Ectodermal cell (in vitro differentiated cells): ENCODE measurements at regions not wholly inside any gene's neighbourhood (a gene's known extent, or its start where the extent isn't known, plus 50 kb on each side); places are given as distances from the start of the nearest gene placed in this dataset.
"Not testable (repeated sequence)": the region's sequence is repeated elsewhere in the genome, so short reads cannot be mapped to it uniquely, and the experiment has no call there.

Experiments
- H3K27ac ChIP-seq: 2 replicates; pipeline ENCODE4 v1.7.0; 2013; ENCODE audit warnings: mild to moderate bottlenecking, low read depth, low read length; ENCODE audit not compliant: insufficient read depth, poor library complexity, severe bottlenecking
- H3K27me3 ChIP-seq: 2 replicates; pipeline ENCODE4 v1.7.0; 2013; ENCODE audit warnings: mild to moderate bottlenecking, low read length; ENCODE audit not compliant: insufficient read depth, control insufficient read depth, poor library complexity, severe bottlenecking
- H3K36me3 ChIP-seq: one replicate; pipeline ENCODE4 v1.7.0; 2013; ENCODE audit warnings: low read length; ENCODE audit not compliant: control insufficient read depth, insufficient read depth
- H3K4me1 ChIP-seq: one replicate; pipeline ENCODE4 v1.7.0; 2013; ENCODE audit warnings: low read length; ENCODE audit not compliant: control insufficient read depth, insufficient read depth
- H3K4me3 ChIP-seq: 2 replicates; pipeline ENCODE4 v1.7.0; 2013; ENCODE audit warnings: low read depth, low read length, control low read depth; ENCODE audit not compliant: insufficient read depth
- H3K9me3 ChIP-seq: 2 replicates; pipeline ENCODE4 v1.7.0; 2013; ENCODE audit warnings: mild to moderate bottlenecking, low read length, moderate library complexity; ENCODE audit not compliant: control insufficient read depth
- WGBS, 2 experiments: methylation state at CpG; one replicate each; pipeline ENCODE4 v1.1.7; 2013; ENCODE audit warnings: missing lambda C conversion rate in 2 of 2; 5-methylcytosine and 5-hydroxymethylcytosine counted together

DNA sequence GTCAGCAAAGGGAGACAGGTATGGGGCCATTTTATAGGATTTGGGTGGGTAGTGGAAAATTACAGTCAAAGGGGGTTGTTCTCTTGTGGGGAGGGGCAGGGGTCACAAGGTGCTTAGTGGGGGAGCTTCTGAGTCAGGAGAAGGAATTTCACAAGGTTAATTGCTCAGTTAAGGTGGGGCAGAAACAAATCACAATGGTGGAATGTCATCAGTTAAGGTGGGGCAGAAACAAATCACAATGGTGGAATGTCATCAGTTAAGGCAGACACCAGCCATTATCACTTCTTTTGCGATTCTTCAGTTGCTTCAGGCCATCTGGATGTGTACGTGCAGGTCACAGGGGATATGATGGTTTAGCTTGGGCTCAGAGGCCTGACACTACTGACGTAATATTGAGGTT is 1077.6 kb downstream of the DNAJB9 start:
- not testable (repeated sequence) for H3K36me3 ChIP-seq, H3K4me1 ChIP-seq, H3K4me3 ChIP-seq, H3K27ac ChIP-seq, H3K9me3 ChIP-seq, H3K27me3 ChIP-seq
- WGBS, 2 experiments, result 91 to 100% methylated on average over 2 to 3 of the region's 3 CpGs

DNA sequence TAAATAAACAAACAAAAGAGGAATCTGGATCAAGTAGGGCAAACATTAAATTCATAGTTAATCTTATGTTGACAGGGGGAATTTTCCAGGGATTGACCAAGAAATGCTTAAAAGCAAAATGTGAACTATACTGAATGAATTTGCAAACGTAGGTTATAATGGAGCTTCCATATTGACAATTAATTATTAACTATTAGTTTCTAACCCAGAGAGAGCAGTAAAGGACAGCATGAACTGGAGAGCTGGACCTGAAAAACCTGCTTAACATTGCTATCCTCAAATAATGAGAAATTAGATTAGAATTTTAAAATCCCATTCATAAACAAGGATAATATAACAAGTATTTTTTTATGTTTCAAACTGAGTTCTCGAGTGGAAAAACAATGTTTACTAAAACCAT is 1089.6 kb downstream of the DNAJB9 start:
- H3K9me3 ChIP-seq, result no peaks in the 10 kb centered on the region
- no peak overlapping the region for H3K27ac ChIP-seq
- no peaks in the 10 kb centered on the region for H3K27me3 ChIP-seq
- no peaks in the 10 kb centered on the region for H3K4me1 ChIP-seq
- WGBS, 2 experiments, result no CpG with 5 or more reads among the region's 2 CpGs
- no peaks in the 10 kb centered on the region for H3K36me3 ChIP-seq
- no peak overlapping the region for H3K4me3 ChIP-seq

DNA sequence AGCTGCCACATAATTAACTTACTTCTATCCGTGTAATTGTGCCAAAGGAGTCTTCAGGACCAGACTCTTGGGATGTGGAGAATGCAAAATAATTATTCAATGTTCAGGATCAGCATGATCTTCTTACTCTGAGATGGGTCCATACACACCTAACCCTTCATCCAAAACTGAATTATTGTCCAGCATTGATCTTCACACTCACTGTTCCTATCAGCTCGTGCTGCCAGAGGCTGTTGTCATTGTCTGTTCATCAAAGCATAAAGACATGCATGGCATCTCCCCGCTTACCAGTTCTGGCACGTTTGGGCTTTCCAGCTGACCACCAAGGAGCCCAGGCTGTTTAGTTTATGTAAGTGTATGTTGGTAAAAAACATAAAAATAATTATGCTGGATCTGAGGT is 1090.7 kb downstream of the DNAJB9 start:
- H3K9me3 ChIP-seq, result no peaks in the 10 kb centered on the region
- H3K4me1 ChIP-seq, result no peaks in the 10 kb centered on the region
- no peak overlapping the region for H3K4me3 ChIP-seq
- no peaks in the 10 kb centered on the region for H3K36me3 ChIP-seq
- 89 to 93% methylated on average over 3 to 4 of the region's 4 CpGs for WGBS, 2 experiments
- no peak overlapping the region for H3K27ac ChIP-seq
- H3K27me3 ChIP-seq, result no peaks in the 10 kb centered on the region

DNA sequence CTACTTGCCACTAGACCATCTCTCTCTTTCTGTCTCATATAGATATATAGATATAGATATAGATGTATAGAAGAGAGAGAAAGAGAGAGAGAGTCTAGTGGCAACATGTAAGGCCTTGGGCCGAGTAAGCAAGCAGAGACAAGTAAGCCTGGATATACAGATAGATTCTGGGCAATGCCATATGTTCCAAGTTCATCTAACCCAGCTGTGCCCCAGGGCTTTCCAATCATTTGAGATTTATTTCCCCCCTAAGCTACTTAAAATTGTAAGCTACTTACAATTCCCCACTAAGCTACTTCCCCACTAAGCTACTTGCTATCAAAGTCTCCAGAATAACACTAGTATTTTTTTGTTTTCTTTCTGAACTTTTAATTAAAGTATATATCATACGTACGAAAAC is 1094.1 kb downstream of the DNAJB9 start:
- H3K27ac ChIP-seq, result no peak overlapping the region
- H3K4me1 ChIP-seq, result no peaks in the 10 kb centered on the region
- no peaks in the 10 kb centered on the region for H3K27me3 ChIP-seq
- no peak overlapping the region for H3K4me3 ChIP-seq
- H3K9me3 ChIP-seq, result no peaks in the 10 kb centered on the region
- H3K36me3 ChIP-seq, result no peaks in the 10 kb centered on the region
- 93 to 98% methylated on average over 3 of the region's 3 CpGs for WGBS, 2 experiments

DNA sequence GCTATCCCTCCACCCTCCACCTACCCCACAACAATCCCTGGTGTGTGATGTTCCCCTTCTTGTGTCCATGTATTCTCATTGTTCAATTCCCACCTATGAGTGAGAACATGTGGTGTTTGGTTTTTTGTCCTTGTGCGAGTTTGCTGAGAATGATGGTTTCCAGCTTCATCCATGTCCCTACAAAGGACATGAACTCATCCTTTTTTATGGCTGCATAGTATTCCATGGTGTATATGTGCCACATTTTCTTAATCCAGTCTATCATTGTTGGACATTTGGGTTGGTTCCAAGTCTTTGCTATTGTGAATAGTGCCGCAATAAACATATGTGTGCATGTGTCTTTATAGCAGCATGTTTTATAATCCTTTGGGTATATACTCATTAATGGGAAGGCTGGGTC is 1117.6 kb downstream of the DNAJB9 start:
- H3K27ac ChIP-seq, H3K36me3 ChIP-seq, H3K27me3 ChIP-seq, H3K9me3 ChIP-seq, H3K4me1 ChIP-seq, H3K4me3 ChIP-seq: not testable (repeated sequence)
- WGBS, 2 experiments, result 100% methylated on average over 1 of the region's 2 CpGs; no CpG with 5 or more reads in 1 of the 2 experiments

DNA sequence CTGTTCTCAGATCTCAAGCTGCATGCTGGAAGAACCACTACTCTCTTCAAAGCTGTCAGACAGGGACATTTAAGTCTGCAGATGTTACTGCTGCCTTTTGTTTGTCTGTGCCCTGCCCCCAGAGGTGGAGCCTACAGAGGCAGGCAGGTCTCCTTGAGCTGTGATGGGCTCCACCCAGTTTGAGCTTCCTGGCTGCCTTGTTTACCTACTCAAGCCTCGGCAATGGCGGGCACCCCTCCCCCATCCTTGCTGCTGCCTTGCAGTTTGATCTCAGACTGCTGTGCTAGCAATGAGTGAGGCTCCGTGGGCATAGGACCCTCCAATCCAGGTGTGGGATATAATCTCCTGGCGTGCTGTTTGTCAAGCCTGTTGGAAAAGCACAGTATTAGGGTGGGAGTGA is 1122.9 kb downstream of the DNAJB9 start:
- H3K36me3 ChIP-seq, H3K27me3 ChIP-seq, H3K9me3 ChIP-seq, H3K4me3 ChIP-seq, H3K27ac ChIP-seq, H3K4me1 ChIP-seq: not testable (repeated sequence)
- WGBS, 2 experiments, result 65 to 71% methylated on average over 4 of the region's 4 CpGs

DNA sequence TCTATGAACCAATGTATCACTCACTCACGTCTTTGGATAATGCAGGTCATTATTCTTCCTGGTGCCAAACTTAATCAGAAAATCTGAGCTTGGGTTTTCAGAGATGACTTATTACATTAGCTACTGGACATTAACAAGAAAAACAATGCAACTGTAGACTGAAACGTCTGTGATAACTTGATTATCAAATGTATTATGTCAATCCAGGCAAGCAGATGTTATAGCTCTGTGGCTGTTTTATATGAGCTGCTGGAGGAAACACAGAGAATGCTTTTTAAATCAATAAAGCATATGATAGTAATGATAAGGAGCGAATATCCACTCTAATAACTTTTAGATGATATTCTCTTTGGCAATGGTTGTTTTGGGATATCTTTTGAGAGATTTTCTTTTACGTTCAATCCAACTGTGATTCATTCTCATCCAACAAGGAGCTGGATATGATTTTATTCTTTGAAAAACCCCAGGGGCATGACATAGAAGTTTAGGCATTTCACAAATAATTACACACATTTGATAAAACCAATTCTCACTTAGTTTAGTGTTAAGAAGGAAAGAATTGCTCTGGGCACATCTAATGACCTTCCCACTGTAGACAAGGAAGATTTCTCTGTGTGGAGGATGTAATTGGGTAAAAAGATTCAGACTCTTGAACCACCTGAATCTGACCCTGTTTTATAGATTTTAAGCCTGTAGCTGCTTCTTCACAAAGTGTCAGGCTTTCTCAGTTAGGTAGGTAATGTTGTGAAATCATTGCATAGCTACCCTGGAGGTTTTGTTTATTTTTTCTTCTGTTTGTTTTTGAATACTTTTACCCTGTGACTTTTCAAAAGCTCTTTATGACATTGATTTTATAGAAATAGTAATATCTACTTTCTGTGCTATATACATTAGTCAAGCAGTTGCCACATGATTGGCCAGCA is 1124.7 kb downstream of the DNAJB9 start:
- WGBS, 2 experiments, result 75 to 83% methylated on average over 2 of the region's 4 CpGs
- no peak overlapping the region for H3K4me3 ChIP-seq
- H3K4me1 ChIP-seq, result no peaks in the 10 kb centered on the region
- H3K27ac ChIP-seq, result no peak overlapping the region
- H3K9me3 ChIP-seq, result no peaks in the 10 kb centered on the region
- no peaks in the 10 kb centered on the region for H3K36me3 ChIP-seq
- H3K27me3 ChIP-seq, result no peaks in the 10 kb centered on the region

DNA sequence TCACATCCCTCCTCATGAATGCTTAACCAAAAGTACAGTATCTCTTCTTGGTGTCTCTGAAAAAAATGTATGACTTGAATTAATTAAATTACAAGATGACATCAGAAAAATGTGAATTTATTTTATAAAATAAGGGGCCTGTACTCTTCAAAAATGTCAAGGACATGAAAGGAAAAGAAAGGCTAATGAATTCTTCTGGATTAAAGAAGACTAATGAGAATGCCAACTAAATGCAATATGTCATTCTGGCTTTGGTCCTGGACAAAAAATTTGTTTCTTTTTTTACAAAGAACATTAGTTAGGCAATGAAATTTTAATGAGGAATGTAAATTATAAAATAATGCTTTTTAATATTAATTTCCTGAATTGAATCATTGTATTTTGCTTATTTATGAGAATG is 1125.7 kb downstream of the DNAJB9 start:
- Histone ChIP-seq H3K27me3 (no peaks in the 10 kb centered on the region), H3K4me1 (no peaks in the 10 kb centered on the region), H3K36me3 (no peaks in the 10 kb centered on the region)

DNA sequence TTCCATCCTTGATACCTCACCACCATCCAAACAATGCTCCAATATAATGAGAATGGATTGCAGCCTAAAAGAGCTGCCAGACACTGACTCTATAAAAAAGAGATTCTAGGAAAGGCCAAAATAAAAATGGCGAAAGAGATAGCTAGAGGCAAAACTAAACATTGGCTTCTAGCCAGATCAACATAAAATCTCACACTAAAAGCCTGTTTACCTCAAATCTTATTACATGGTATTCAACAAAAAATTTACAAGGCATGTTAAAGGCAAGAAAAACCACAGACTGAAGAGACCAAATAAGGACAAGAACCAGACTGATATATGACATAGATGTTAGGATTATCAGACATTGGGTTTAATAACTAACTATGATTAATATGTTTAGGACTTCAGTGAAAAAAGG is 1127.0 kb downstream of the DNAJB9 start:
- no peaks in the 10 kb centered on the region for H3K9me3 ChIP-seq
- H3K27ac ChIP-seq, result no peak overlapping the region
- no peak overlapping the region for H3K4me3 ChIP-seq
- no peaks in the 10 kb centered on the region for H3K27me3 ChIP-seq
- WGBS, 2 experiments, result 90 to 100% methylated on average over 1 of the region's 1 CpG
- no peaks in the 10 kb centered on the region for H3K36me3 ChIP-seq
- no peaks in the 10 kb centered on the region for H3K4me1 ChIP-seq

More for the DNA sequence above, 1125.7 kb downstream of the DNAJB9 start:
- Histone ChIP-seq H3K9me3 (no peaks in the 10 kb centered on the region), H3K27ac (no peak overlapping the region), H3K4me3 (no peak overlapping the region)

DNA sequence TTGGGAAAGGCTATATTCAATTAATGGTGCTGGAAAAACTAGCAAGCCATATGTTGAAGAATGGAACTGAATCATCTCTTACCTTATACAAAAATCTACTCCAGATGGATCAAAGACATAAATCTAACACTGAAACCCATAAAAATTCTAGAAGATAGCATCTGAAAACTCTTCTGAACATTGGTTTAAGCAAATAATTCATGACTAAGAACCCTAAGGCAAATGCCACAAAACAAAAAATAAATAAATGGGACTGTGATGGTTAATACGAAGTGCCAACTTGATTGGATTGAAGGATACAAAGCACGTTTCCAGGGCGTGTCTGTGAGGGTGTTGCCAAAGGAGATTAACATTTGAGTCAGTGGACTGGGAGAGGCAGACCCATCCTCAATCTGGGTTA is 1130.0 kb downstream of the DNAJB9 start:
- Histone ChIP-seq H3K27ac (no peak overlapping the region), H3K4me1 (no peaks in the 10 kb centered on the region), H3K36me3 (no peaks in the 10 kb centered on the region), H3K4me3 (no peak overlapping the region), H3K27me3 (no peaks in the 10 kb centered on the region), H3K9me3 (no peaks in the 10 kb centered on the region)
- WGBS, 2 experiments, result 96 to 99% methylated on average over 3 of the region's 3 CpGs
